ENCODE measurements at regions not wholly inside any gene's neighbourhood (a gene's known extent, or its start where the extent isn't known, plus 50 kb on each side); places are given as distances from the start of the nearest gene placed in this dataset.

DNA sequence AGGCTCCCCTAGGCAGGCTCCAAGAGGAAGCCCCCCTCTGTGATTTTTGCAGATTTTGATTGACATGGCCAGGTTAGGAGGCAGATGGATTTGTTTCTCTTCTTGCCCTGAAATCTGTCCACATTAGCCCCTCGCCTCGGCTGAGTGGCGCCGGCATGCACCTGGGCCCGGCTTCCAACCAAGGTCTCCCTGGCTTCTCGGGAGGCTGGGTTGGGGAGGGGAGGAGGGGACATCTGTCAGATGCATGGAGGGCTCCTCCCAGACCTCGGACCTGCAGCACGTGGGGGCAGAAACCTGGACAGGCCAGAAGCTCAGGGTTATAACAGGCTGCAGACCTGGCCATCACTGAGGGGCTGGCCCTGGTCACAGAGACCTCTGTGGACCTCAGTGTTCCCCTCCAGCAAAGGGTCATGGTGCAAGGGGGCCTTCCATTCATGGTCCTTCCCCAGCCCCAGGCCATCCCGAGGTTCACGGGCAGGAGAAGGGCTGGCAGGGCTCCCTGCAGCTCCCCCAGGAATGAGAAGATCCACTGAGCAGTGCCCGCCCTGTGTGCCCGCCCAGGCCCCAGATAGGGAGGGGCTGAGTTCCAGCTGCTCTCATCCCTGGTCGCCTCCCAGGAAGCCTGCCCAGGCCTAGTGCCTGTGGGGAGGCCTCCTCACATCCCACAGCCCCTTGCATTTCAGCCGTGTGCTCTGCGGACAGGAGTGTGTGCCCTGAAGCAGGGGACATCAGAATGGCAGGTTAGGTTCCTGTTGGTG is 747.8 kb downstream of the BRD1 start:
- TF ChIP-seq POLR2AphosphoS5 (IDR thresholded peaks at IDR 0.05; ENCODE audit: borderline replicate concordance, low read depth, low read length) (no peak), EZH2 (IDR thresholded peaks at IDR 0.05) (no peak), FOXP2 (optimal IDR thresholded peaks at IDR 0.05; ENCODE audit: control extremely low read depth, extremely low read length, insufficient read depth) (no peak)
